ENCODE measurements at regions not wholly inside any gene's neighbourhood (a gene's known extent, or its start where the extent isn't known, plus 50 kb on each side); places are given as distances from the start of the nearest gene placed in this dataset.

- no peak overlapping the region for H3K27ac Mint-ChIP-seq
Measured at GRCh38 chr5:2011481-2012411, 129.0 kb upstream of the IRX4 start.

GRCh38 chr5:2010940-2011339 is 128.2 kb upstream of the IRX4 start:
- Mint-ChIP-seq H3K4me1 (no peaks in the 10 kb centered on the region), H3K27ac (no peak overlapping the region), H3K4me3 (no peak overlapping the region), H3K27me3 (peaks cover 2% of the 10 kb centered on the region), H3K9me3 (ENCODE audit: low read depth) (no peaks in the 10 kb centered on the region), H3K36me3 (ENCODE audit: low read depth) (no peaks in the 10 kb centered on the region)
- CTCF ChIA-PET = interaction anchor here (0.6 kb wide), 1 partner anchor 730 kb away, joined by 3 read pairs; no protein-coding TSS in a partner anchor
- POLR2A ChIA-PET = no interaction called here
- DNase-seq (no peak), ATAC-seq (no peak)
- intact Hi-C loops (cut with DNase I, micrococcal nuclease) = no loop called here

More at GRCh38 chr5:2011481-2012411, 129.0 kb upstream of the IRX4 start:
- ChIA-PET CTCF (no interaction called here), POLR2A (no interaction called here)
- Mint-ChIP-seq H3K36me3 (ENCODE audit: low read depth) (no peaks in the 10 kb centered on the region), H3K27me3 (peaks cover 2% of the 10 kb centered on the region), H3K9me3 (ENCODE audit: low read depth) (no peaks in the 10 kb centered on the region), H3K4me1 (no peaks in the 10 kb centered on the region), H3K4me3 (no peak overlapping the region)
- intact Hi-C loops (cut with DNase I, micrococcal nuclease) = no loop called here
- ATAC-seq (no peak), DNase-seq (no peak)

- no peaks in the 10 kb centered on the region for H3K9me3 Mint-ChIP-seq (ENCODE audit: low read depth)
- H3K4me1 Mint-ChIP-seq = no peaks in the 10 kb centered on the region
- no peak overlapping the region for H3K4me3 Mint-ChIP-seq
- no peak for ATAC-seq
- DNase-seq = no peak
- no peaks in the 10 kb centered on the region for H3K36me3 Mint-ChIP-seq (ENCODE audit: low read depth)
- ChIA-PET POLR2A (no interaction called here), CTCF (interaction anchor here (0.6 kb wide), 1 partner anchor 729 kb away, joined by 3 read pairs; no protein-coding TSS in a partner anchor)
- no peak overlapping the region for H3K27ac Mint-ChIP-seq
- peaks cover 2% of the 10 kb centered on the region for H3K27me3 Mint-ChIP-seq
- intact Hi-C loops (cut with DNase I, micrococcal nuclease) = no loop called here
Measured at GRCh38 chr5:2009986-2010914, 127.5 kb upstream of the IRX4 start.

- CTCF ChIA-PET = no interaction called here
- Mint-ChIP-seq H3K9me3 (ENCODE audit: low read depth) (no peaks in the 10 kb centered on the region), H3K36me3 (ENCODE audit: low read depth) (no peaks in the 10 kb centered on the region), H3K27me3 (peaks cover 2% of the 10 kb centered on the region), H3K4me3 (no peak overlapping the region), H3K27ac (no peak overlapping the region), H3K4me1 (no peaks in the 10 kb centered on the region)
- POLR2A ChIA-PET = no interaction called here
- intact Hi-C loops (cut with DNase I, micrococcal nuclease) = no loop called here
- ATAC-seq = no peak
- no peak for DNase-seq
Measured at GRCh38 chr5:2008851-2009629, 126.3 kb upstream of the IRX4 start.

- CTCF ChIA-PET = no interaction called here
- peaks cover 4% of the 10 kb centered on the region for H3K27me3 Mint-ChIP-seq
- no peaks in the 10 kb centered on the region for H3K36me3 Mint-ChIP-seq (ENCODE audit: low read depth)
- POLR2A ChIA-PET = no interaction called here
- DNase-seq (no peak), ATAC-seq (no peak)
- H3K4me3 Mint-ChIP-seq = no peak overlapping the region
- intact Hi-C loops (cut with DNase I, micrococcal nuclease) = no loop called here
- H3K4me1 Mint-ChIP-seq = no peaks in the 10 kb centered on the region
- H3K27ac Mint-ChIP-seq = no peak overlapping the region
- no peaks in the 10 kb centered on the region for H3K9me3 Mint-ChIP-seq (ENCODE audit: low read depth)
Measured at GRCh38 chr5:2007878-2008501, 125.3 kb upstream of the IRX4 start.

GRCh38 chr5:2007496-2007877 is 124.8 kb upstream of the IRX4 start:
- CTCF ChIA-PET = no interaction called here
- Mint-ChIP-seq H3K27me3 (peaks cover 4% of the 10 kb centered on the region), H3K27ac (no peak overlapping the region), H3K9me3 (ENCODE audit: low read depth) (no peaks in the 10 kb centered on the region), H3K4me3 (no peak overlapping the region), H3K36me3 (ENCODE audit: low read depth) (no peaks in the 10 kb centered on the region), H3K4me1 (no peaks in the 10 kb centered on the region)
- no peak for DNase-seq
- POLR2A ChIA-PET = no interaction called here
- ATAC-seq = no peak
- intact Hi-C loops (cut with DNase I, micrococcal nuclease) = no loop called here

GRCh38 chr5:2006971-2007291 is 124.2 kb upstream of the IRX4 start:
- no peak for DNase-seq
- Mint-ChIP-seq H3K36me3 (ENCODE audit: low read depth) (no peaks in the 10 kb centered on the region), H3K27ac (no peak overlapping the region), H3K4me1 (no peaks in the 10 kb centered on the region), H3K9me3 (ENCODE audit: low read depth) (no peaks in the 10 kb centered on the region), H3K27me3 (peaks cover 4% of the 10 kb centered on the region), H3K4me3 (no peak overlapping the region)
- no peak for ATAC-seq
- ChIA-PET POLR2A (no interaction called here), CTCF (no interaction called here)
- intact Hi-C loops (cut with DNase I, micrococcal nuclease) = no loop called here

GRCh38 chr5:2006193-2006970 is 123.7 kb upstream of the IRX4 start:
- Mint-ChIP-seq H3K27me3 (peaks cover 4% of the 10 kb centered on the region), H3K9me3 (ENCODE audit: low read depth) (no peaks in the 10 kb centered on the region), H3K27ac (no peak overlapping the region), H3K36me3 (ENCODE audit: low read depth) (no peaks in the 10 kb centered on the region), H3K4me1 (no peaks in the 10 kb centered on the region), H3K4me3 (no peak overlapping the region)
- no peak for DNase-seq
- no peak for ATAC-seq
- intact Hi-C loops (cut with DNase I, micrococcal nuclease) = no loop called here
- ChIA-PET CTCF (no interaction called here), POLR2A (no interaction called here)

GRCh38 chr5:2005101-2006041 is 122.6 kb upstream of the IRX4 start:
- no peak for DNase-seq
- Mint-ChIP-seq H3K27me3 (peaks cover 4% of the 10 kb centered on the region), H3K4me3 (no peak overlapping the region), H3K27ac (no peak overlapping the region), H3K4me1 (no peaks in the 10 kb centered on the region), H3K9me3 (ENCODE audit: low read depth) (no peaks in the 10 kb centered on the region), H3K36me3 (ENCODE audit: low read depth) (no peaks in the 10 kb centered on the region)
- POLR2A ChIA-PET = no interaction called here
- intact Hi-C loops (cut with DNase I, micrococcal nuclease) = no loop called here
- CTCF ChIA-PET = no interaction called here
- ATAC-seq = no peak

- ChIA-PET POLR2A (no interaction called here), CTCF (no interaction called here)
- H3K9me3 Mint-ChIP-seq (ENCODE audit: low read depth) = no peaks in the 10 kb centered on the region
- no peak overlapping the region for H3K27ac Mint-ChIP-seq
- ATAC-seq = no peak
- H3K4me3 Mint-ChIP-seq = no peak overlapping the region
- DNase-seq = no peak
- intact Hi-C loops (cut with DNase I, micrococcal nuclease) = no loop called here
- no peaks in the 10 kb centered on the region for H3K36me3 Mint-ChIP-seq (ENCODE audit: low read depth)
- no peaks in the 10 kb centered on the region for H3K4me1 Mint-ChIP-seq
- peaks cover 8% of the 10 kb centered on the region for H3K27me3 Mint-ChIP-seq
Measured at GRCh38 chr5:2003690-2004365, 121.1 kb upstream of the IRX4 start.

All from activated CD4-positive, alpha-beta T cell treated with anti-CD3 and anti-CD28 coated beads for 36 hours (primary cell).